ENCODE measurements at regions not wholly inside any gene's neighbourhood (a gene's known extent, or its start where the extent isn't known, plus 50 kb on each side); places are given as distances from the start of the nearest gene placed in this dataset.

DNA sequence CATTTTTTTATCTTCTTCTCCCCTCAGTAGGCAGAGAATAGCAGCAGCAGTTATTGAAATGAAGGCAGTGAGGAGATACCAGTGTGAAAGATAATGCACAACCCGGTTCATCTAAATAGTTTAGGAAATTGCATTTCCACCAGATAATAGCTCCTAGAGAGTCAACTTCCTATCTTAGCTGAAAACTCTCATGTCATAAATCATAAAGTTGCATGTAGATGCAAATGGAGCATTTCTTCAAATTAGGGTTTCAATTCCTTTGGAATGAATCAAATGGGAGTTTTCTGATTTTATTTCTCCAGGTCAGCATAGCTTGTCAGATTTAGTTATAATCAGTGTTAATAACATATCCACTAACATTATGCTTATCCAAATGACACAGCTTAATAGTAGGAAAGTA is 335.3 kb downstream of the CNTNAP4 start:
- TF ChIP-seq ZNF263 (CRISPR knock-in tag; IDR thresholded peaks at IDR 0.05; ENCODE audit: low read depth) (no peak), NFE2L1 (CRISPR knock-in tag; IDR thresholded peaks at IDR 0.05) (no peak), HMGA2 (CRISPR knock-in tag; IDR thresholded peaks at IDR 0.05) (no peak), ZNF671 (CRISPR knock-in tag; IDR thresholded peaks at IDR 0.05) (no peak), ERG (CRISPR knock-in tag; IDR thresholded peaks at IDR 0.05) (no peak), CTCF (IDR thresholded peaks at IDR 0.05) (no peak), ZSCAN18 (CRISPR knock-in tag; IDR thresholded peaks at IDR 0.05) (no peak), ATF6 (CRISPR knock-in tag; IDR thresholded peaks at IDR 0.05) (no peak), ZNF317 (CRISPR knock-in tag; IDR thresholded peaks at IDR 0.05; ENCODE audit: borderline replicate concordance, low read depth) (no peak), ZMAT4 (CRISPR knock-in tag; IDR thresholded peaks at IDR 0.05) (no peak), ATF1 (CRISPR knock-in tag; IDR thresholded peaks at IDR 0.05) (no peak), JAZF1 (CRISPR knock-in tag; IDR thresholded peaks at IDR 0.05) (no peak), IRF2 (CRISPR knock-in tag; IDR thresholded peaks at IDR 0.05; ENCODE audit: borderline replicate concordance, low read depth) (no peak), NR2C2 (CRISPR knock-in tag; IDR thresholded peaks at IDR 0.05) (no peak), RORB (CRISPR knock-in tag; IDR thresholded peaks at IDR 0.05) (no peak), KAT7 (CRISPR knock-in tag; IDR thresholded peaks at IDR 0.05; ENCODE audit: borderline replicate concordance) (no peak), NFYB (CRISPR knock-in tag; conservative IDR thresholded peaks at IDR 0.05; ENCODE audit: low read depth) (no peak), ZNF121 (CRISPR knock-in tag; IDR thresholded peaks at IDR 0.05) (no peak), E2F4 (CRISPR knock-in tag; IDR thresholded peaks at IDR 0.05; ENCODE audit: borderline replicate concordance, low read depth) (no peak)
- TF ChIP-seq, protein P1, sequence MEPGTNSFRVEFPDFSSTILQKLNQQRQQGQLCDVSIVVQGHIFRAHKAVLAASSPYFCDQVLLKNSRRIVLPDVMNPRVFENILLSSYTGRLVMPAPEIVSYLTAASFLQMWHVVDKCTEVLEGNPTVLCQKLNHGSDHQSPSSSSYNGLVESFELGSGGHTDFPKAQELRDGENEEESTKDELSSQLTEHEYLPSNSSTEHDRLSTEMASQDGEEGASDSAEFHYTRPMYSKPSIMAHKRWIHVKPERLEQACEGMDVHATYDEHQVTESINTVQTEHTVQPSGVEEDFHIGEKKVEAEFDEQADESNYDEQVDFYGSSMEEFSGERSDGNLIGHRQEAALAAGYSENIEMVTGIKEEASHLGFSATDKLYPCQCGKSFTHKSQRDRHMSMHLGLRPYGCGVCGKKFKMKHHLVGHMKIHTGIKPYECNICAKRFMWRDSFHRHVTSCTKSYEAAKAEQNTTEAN (CRISPR knock-in tag; IDR thresholded peaks at IDR 0.05) = no peak
- ATAC-seq (no peak), DNase-seq (ENCODE audit: low spot score) (no peak)
- Mint-ChIP-seq H3K4me3 (no peak overlapping the region), H3K36me3 (peaks cover 7% of the 10 kb centered on the region; the same call in 1 of the 2 replicates), H3K4me1 (no peaks in the 10 kb centered on the region), H3K27ac (no peak overlapping the region), H3K27me3 (ENCODE audit: low read depth) (no peaks in the 10 kb centered on the region), H3K9me3 (peaks cover 21% of the 10 kb centered on the region)
- CTCF ChIA-PET = no interaction called here
- POLR2A ChIA-PET = no interaction called here

Measured in WTC11 (cell line).